GM12878 (cell line): ENCODE measurements at regions not wholly inside any gene's neighbourhood (a gene's known extent, or its start where the extent isn't known, plus 50 kb on each side); places are given as distances from the start of the nearest gene placed in this dataset.

Source experiments
- ATAC-seq: fragments of 200-7000 bp; cut with Tn5 transposase; 3 replicates; pipeline ENCODE4 v1.9.1; 2020; ENCODE audit warnings: mild to moderate bottlenecking, moderate library complexity
- BruUV-seq: library from RNA; stranded (reverse); fragments of 400-500 nt; replicated peaks from 2 replicates; lab custom pipeline; 2021; lab: Mats Ljungman, UMichigan
- CTCF ChIA-PET: fragments of 300-600 bp; sonication (Branson Sonifier 250); formaldehyde crosslinking; extraction: SDS; loops from one replicate; lab custom pipeline; 2021; ENCODE audit warnings: inconsistent platforms; lab: Yijun Ruan, JAX
- POLR2A ChIA-PET: fragments of 350-600 bp; formaldehyde crosslinking; extraction: SDS; loops from one replicate; lab custom pipeline; 2021; ENCODE audit warnings: inconsistent platforms; lab: Charles Lee
- RAD21 ChIA-PET: fragments of 300-600 bp; sonication (Branson Sonifier 250); formaldehyde crosslinking; loops from one replicate; lab custom pipeline; 2023; ENCODE audit warnings: antibody characterized with exemption; ENCODE audit not compliant: unreplicated experiment; lab: Charles Lee
- SMC1A ChIA-PET: fragments of 300-600 bp; sonication (Branson Sonifier 250); formaldehyde crosslinking; loops from one replicate; lab custom pipeline; 2023; ENCODE audit not compliant: unreplicated experiment, uncharacterized antibody; lab: Charles Lee
- DNase-seq: peaks from one replicate; pipeline ENCODE4 v3.0.0-alpha.2; 2011; ENCODE audit warnings: low read depth, low spot score
- FAIRE-seq: peaks from 3 replicates; lab custom pipeline; 2011; peaks lifted over from hg19 to GRCh38; lab: Jason Lieb, UNC
- H2AFZ ChIP-seq: 2 replicates; pipeline ENCODE4 v1.6.0; 2011; ENCODE audit warnings: low read depth, low read length, control low read depth; ENCODE audit not compliant: control insufficient read depth
- H3K27ac ChIP-seq: 2 replicates; pipeline ENCODE4 v1.5.1; 2011; ENCODE audit warnings: control low read depth; ENCODE audit not compliant: control insufficient read depth, insufficient read depth
- H3K27me3 ChIP-seq, 2 experiments: replicated peaks in 1 of 2; 2 replicates each; pipeline versions ENCODE4 v1.6.0 to v1.6.1; 2011; ENCODE audit warnings: low read length in 1 of 2; ENCODE audit not compliant: control insufficient read depth in 2 of 2, insufficient read depth in 2 of 2
- H3K36me3 ChIP-seq, 2 experiments: 2 replicates each; pipeline ENCODE4 v1.5.1; 2011; ENCODE audit warnings: low read length in 1 of 2; ENCODE audit not compliant: control insufficient read depth in 2 of 2, insufficient read depth in 2 of 2
- H3K4me1 ChIP-seq: 2 replicates; pipeline ENCODE4 v1.6.1; 2011; ENCODE audit warnings: mild to moderate bottlenecking, low read length, moderate library complexity, mixed read lengths; ENCODE audit not compliant: control insufficient read depth, insufficient read depth
- H3K4me2 ChIP-seq: 2 replicates; pipeline ENCODE4 v1.6.0; 2011; ENCODE audit warnings: control low read depth; ENCODE audit not compliant: control insufficient read depth, insufficient read depth
- H3K4me3 ChIP-seq: fragments of 200-600 bp; sonication (generic); 2 replicates; pipeline ENCODE4 v1.5.1; 2016
- H3K79me2 ChIP-seq: 2 replicates; pipeline ENCODE4 v1.6.0; 2011; ENCODE audit warnings: low read length; ENCODE audit not compliant: control insufficient read depth, insufficient read depth
- H3K9ac ChIP-seq: 2 replicates; pipeline ENCODE4 v1.8.0; 2011; ENCODE audit warnings: low read length, control low read depth, mixed read lengths; ENCODE audit not compliant: control insufficient read depth, insufficient read depth
- H3K9me3 ChIP-seq: replicated peaks from 3 replicates; pipeline ENCODE4 v1.5.1; 2011; ENCODE audit warnings: mild to moderate bottlenecking, low read length; ENCODE audit not compliant: control insufficient read depth, insufficient read depth
- H4K20me1 ChIP-seq: 2 replicates; pipeline ENCODE4 v1.6.0; 2011; ENCODE audit not compliant: control insufficient read depth, insufficient read depth
- BCLAF1 ChIP-seq: fragments of 450-650 bp; IDR thresholded peaks from 2 replicates; pipeline ENCODE4 v1.6.1; 2017; ENCODE audit warnings: antibody characterized with exemption, mild to moderate bottlenecking, moderate library complexity
- CBFB ChIP-seq: IDR thresholded peaks from 2 replicates; pipeline ENCODE4 v1.6.1; 2016; ENCODE audit warnings: antibody characterized with exemption, low read depth
- CTCF ChIP-seq, 3 experiments: IDR thresholded peaks in 2 of 3; conservative IDR thresholded peaks in 1 of 3; 2 replicates each; pipeline ENCODE4 v1.5.1; 2011; ENCODE audit warnings: low read depth in 3 of 3, low read length in 3 of 3, mild to moderate bottlenecking in 3 of 3, control low read depth in 2 of 3, moderate library complexity in 2 of 3, inconsistent platforms in 1 of 3, mixed read lengths in 1 of 3; ENCODE audit not compliant: control insufficient read depth in 2 of 3, insufficient read depth in 1 of 3; ENCODE audit errors: extremely low read depth in 1 of 3
- NFXL1 ChIP-seq: fragments of 450-650 bp; IDR thresholded peaks from 2 replicates; pipeline ENCODE4 v1.6.1; 2017; ENCODE audit warnings: antibody characterized with exemption, mild to moderate bottlenecking, borderline replicate concordance
- PBX3 ChIP-seq: IDR thresholded peaks from 2 replicates; pipeline ENCODE4 v1.6.1; 2011; ENCODE audit warnings: mild to moderate bottlenecking, low read depth, low read length, moderate library complexity; ENCODE audit not compliant: insufficient replicate concordance
- RAD21 ChIP-seq: IDR thresholded peaks from 2 replicates; pipeline ENCODE4 v1.6.1; 2011; ENCODE audit warnings: mild to moderate bottlenecking, low read depth, low read length, moderate library complexity; ENCODE audit not compliant: insufficient read depth
- RELA ChIP-seq: fragments of 450-650 bp; IDR thresholded peaks from 2 replicates; pipeline ENCODE4 v1.8.0; 2014; ENCODE audit warnings: borderline replicate concordance; ENCODE audit not compliant: partially characterized antibody
- RFX5 ChIP-seq: IDR thresholded peaks from 2 replicates; pipeline ENCODE4 v1.6.1; 2011; ENCODE audit warnings: low read depth, low read length, improper control_type of control experiment
- SKIL ChIP-seq: fragments of 450-650 bp; IDR thresholded peaks from 2 replicates; pipeline ENCODE4 v1.6.1; 2017; ENCODE audit warnings: mild to moderate bottlenecking, low read depth, inconsistent platforms; ENCODE audit not compliant: poor library complexity, severe bottlenecking
- SMC3 ChIP-seq: IDR thresholded peaks from 2 replicates; pipeline ENCODE4 v1.6.1; 2011; ENCODE audit warnings: low read length, improper control_type of control experiment, borderline replicate concordance
- SRF ChIP-seq, 2 experiments: IDR thresholded peaks; 2 replicates each; pipeline ENCODE4 v1.6.1; 2011; ENCODE audit warnings: low read depth in 2 of 2, low read length in 2 of 2, mild to moderate bottlenecking in 1 of 2, moderate library complexity in 1 of 2
- YY1 ChIP-seq: IDR thresholded peaks from 2 replicates; pipeline ENCODE4 v1.6.1; 2011; ENCODE audit warnings: low read depth, mild to moderate bottlenecking, low read length
- ZNF274 ChIP-seq: IDR thresholded peaks from one replicate; pipeline ENCODE4 v1.8.0; 2011; ENCODE audit not compliant: insufficient read length, insufficient read depth
- WGBS: methylation state at CpG from one replicate; pipeline ENCODE4 v1.1.6; 2016; ENCODE audit warnings: low lambda C conversion rate; ENCODE audit not compliant: insufficient replicate concordance, insufficient coverage; ENCODE audit errors: missing lambda C conversion rate; 5-methylcytosine and 5-hydroxymethylcytosine counted together
- in situ Hi-C: fragments of 300-500 bp; cut with MboI; formaldehyde crosslinking; loops from 9 replicates; pipeline ENCODE4 v1.14.3; 2018; ENCODE audit warnings: mixed read lengths
- intact Hi-C: fragments of 100-400 bp; cut with micrococcal nuclease; formaldehyde crosslinking; loops from one replicate; pipeline ENCODE4 v1.14.2; 2022; ENCODE audit not compliant: unreplicated experiment

GRCh38 chr6:84422380-84422968 lies 195.0 kb upstream of the CEP162 start:
- CTCF ChIA-PET = interaction anchor here (0.6 to 3.0 kb wide), 61 partner anchors 9 to 930 kb away, joined by 3 to 49 read pairs (median 4); no protein-coding TSS in a partner anchor
- DNase-seq = no peak
- Histone ChIP-seq H3K4me2 (no peak overlapping the region), H2AFZ (peak overlapping the region; percentile 25; the same call in 1 of the 2 replicates), H3K9me3 (no peaks in the 10 kb centered on the region), H3K36me3 (no peaks in the 10 kb centered on the region), H3K9ac (no peak overlapping the region), H3K79me2 (no peaks in the 10 kb centered on the region), H3K4me3 (no peak overlapping the region), H3K4me1 (no peaks in the 10 kb centered on the region), H3K27me3 (0 out of 4 replicates have a peak, but pooled peaks cover 0 to 4% of the 10 kb centered on the region in 2 experiments), H3K27ac (no peak overlapping the region), H4K20me1 (no peaks in the 10 kb centered on the region)
- peak; percentile 98 for ATAC-seq
- RAD21 ChIA-PET = interaction anchor here (0.7 to 2.4 kb wide), 36 partner anchors 9 to 900 kb away, joined by 3 to 23 read pairs (median 4); partner anchors contain the start of genes CEP162 and CYB5R4
- in situ Hi-C loops = loop anchor here (10.0 kb wide), 1 partner anchor 702 kb away; no protein-coding TSS in a partner anchor
- intact Hi-C loops = loop anchor here (2.0 to 5.0 kb wide), 4 partner anchors 140 to 900 kb away; no protein-coding TSS in a partner anchor
- POLR2A ChIA-PET = interaction anchor here (1.0 to 1.2 kb wide), 2 partner anchors 10 to 19 kb away, joined by 3 read pairs; no protein-coding TSS in a partner anchor
- WGBS = 2% methylated on average over 13 of the region's 13 CpGs
- TF ChIP-seq SRF (IDR thresholded peaks at IDR 0.05; ENCODE audit: low read depth in 2 of 2, low read length in 2 of 2) = no peak
- TF ChIP-seq RELA = no peak
- TF ChIP-seq BCLAF1 = no peak
- TF ChIP-seq PBX3 = no peak
- TF ChIP-seq ZNF274 = no peak
- TF ChIP-seq YY1 = 0 out of 2 replicates have a peak, but pooled peaks have one; percentile 33
- TF ChIP-seq CBFB = no peak
- no peak for TF ChIP-seq NFXL1
- TF ChIP-seq CTCF (IDR thresholded peaks at IDR 0.05 in 2 of 3, conservative IDR thresholded peaks at IDR 0.05 in 1 of 3; ENCODE audit: control insufficient read depth in 2 of 3, extremely low read depth in 1 of 3, insufficient read depth in 1 of 3, low read depth in 3 of 3, low read length in 3 of 3) = peak; percentile 68 to 82 (median 76)
- TF ChIP-seq RAD21 = peak; percentile 50
- TF ChIP-seq SMC3 = peak; percentile 84
- TF ChIP-seq RFX5 = no peak
- TF ChIP-seq SKIL = no peak
- FAIRE-seq = no peak
- SMC1A ChIA-PET = interaction anchor here (0.5 to 5.8 kb wide), 53 partner anchors 9 to 1114 kb away, joined by 3 to 50 read pairs (median 4); no protein-coding TSS in a partner anchor
- BruUV-seq = no TSS peak
